Adrenal gland (tissue), 9 donors: ENCODE measurements at regions not wholly inside any gene's neighbourhood (a gene's known extent, or its start where the extent isn't known, plus 50 kb on each side); places are given as distances from the start of the nearest gene placed in this dataset.

Source experiments
- DNase-seq, 7 donors: peaks; one replicate each; pipeline ENCODE4 v3.0.0-alpha.2; 2019 to 2020
- H3K27ac ChIP-seq, 5 donors: fragments of 200-600 bp; sonication (generic) in 4 of 5; 1 replicate in 3 of 5; 2 replicates in 2 of 5; pipeline versions ENCODE4 v1.5.1 to v1.8.0; 2016 to 2020; ENCODE audit warnings: mild to moderate bottlenecking in 1 of 5
- H3K27me3 ChIP-seq: fragments of 200-600 bp; 2 replicates; pipeline ENCODE4 v1.8.0; 2021
- H3K36me3 ChIP-seq, 2 donors: fragments of 200-600 bp; replicated peaks in 1 of 2; 1 replicate in 1 of 2; 2 replicates in 1 of 2; pipeline versions ENCODE4 v1.5.1 to v1.8.0; 2018 to 2022
- H3K4me1 ChIP-seq, 2 donors: fragments of 200-600 bp; replicated peaks in 1 of 2; 1 replicate in 1 of 2; 2 replicates in 1 of 2; pipeline versions ENCODE4 v1.5.1 to v1.8.0; 2018 to 2021
- H3K4me3 ChIP-seq, 4 donors: fragments of 200-600 bp; sonication (generic) in 3 of 4; one replicate each; pipeline ENCODE4 v1.5.1; 2016 to 2018
- H3K9me3 ChIP-seq, 3 donors: fragments of 200-600 bp; sonication (generic) in 1 of 3; replicated peaks in 1 of 3; 1 replicate in 2 of 3; 2 replicates in 1 of 3; pipeline versions ENCODE4 v1.5.1 to v1.8.0; 2016 to 2021
- POLR2A ChIP-seq, 2 donors: fragments of 450-650 bp; IDR thresholded peaks; one replicate each; pipeline ENCODE4 v1.6.1; 2017; ENCODE audit warnings: antibody characterized with exemption in 2 of 2, mild to moderate bottlenecking in 2 of 2, moderate library complexity in 1 of 2
- WGBS, 4 donors: extraction: QIAGEN DNeasy Blood & Tissue Kit in 2 of 4; methylation state at CpG; one replicate each; pipeline versions ENCODE4 v1.1.5 to v1.1.7; 2013 to 2017; 5-methylcytosine and 5-hydroxymethylcytosine counted together
- intact Hi-C, 2 donors: fragments of 100-400 bp; cut with DNase I; formaldehyde crosslinking; loops; one replicate each; pipeline versions ENCODE4 v1.14.1 to v1.15.0; 2022 to 2023
- TF ChIP-seq, protein P1 (sequence below), 6 experiments: fragments of 450-650 bp in 4 of 6; fragments of 200-600 bp in 2 of 6; sonication (generic) in 1 of 6; IDR thresholded peaks; 1 replicate in 5 of 6; 2 replicates in 1 of 6; pipeline versions ENCODE4 v1.5.1 to v1.8.0; 2016 to 2021; ENCODE audit warnings: antibody characterized with exemption in 6 of 6, mild to moderate bottlenecking in 2 of 6, moderate library complexity in 1 of 6
- donor health status: healthy with polysubstance abuse.
- donor health status: Bipolar disorder and iron deficiency.
- donor health status: DM: yes; HTN: yes; CAD: no.
- donor health status: DM: no; HTN: no; CAD: no.
- donor health status: DM: no; HTN: no; CAD: no.

DNA sequence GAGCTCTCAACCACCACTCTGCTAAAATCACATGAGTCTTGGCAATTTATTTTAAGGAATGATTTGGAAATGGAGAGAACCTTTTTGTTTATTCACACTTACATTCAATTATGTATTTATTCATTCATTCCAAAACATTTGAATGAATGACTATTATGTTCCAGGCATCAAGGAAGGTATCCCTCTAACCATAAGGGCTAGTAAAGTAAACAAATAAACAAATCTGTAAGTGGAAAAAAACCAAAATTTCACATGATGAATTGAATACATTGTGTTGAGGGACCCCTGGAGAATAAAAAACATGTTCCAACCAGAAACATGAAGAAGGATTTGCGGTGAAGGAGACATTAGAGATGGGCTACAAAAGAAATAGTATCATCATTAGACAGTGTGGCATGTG lies 677.8 kb downstream of the TOX3 start:
- Histone ChIP-seq H3K9me3 (no peaks in the 10 kb centered on the region), H3K4me1 (no peaks in the 10 kb centered on the region), H3K27ac (no peak overlapping the region), H3K4me3 (no peak overlapping the region), H3K36me3 (no peaks in the 10 kb centered on the region), H3K27me3 (no peaks in the 10 kb centered on the region)
- intact Hi-C loops = no loop called here
- no peak for DNase-seq
- WGBS, 4 donors = 88 to 97% (median 93%) methylated on average over 1 of the region's 1 CpG
- TF ChIP-seq, protein P1, sequence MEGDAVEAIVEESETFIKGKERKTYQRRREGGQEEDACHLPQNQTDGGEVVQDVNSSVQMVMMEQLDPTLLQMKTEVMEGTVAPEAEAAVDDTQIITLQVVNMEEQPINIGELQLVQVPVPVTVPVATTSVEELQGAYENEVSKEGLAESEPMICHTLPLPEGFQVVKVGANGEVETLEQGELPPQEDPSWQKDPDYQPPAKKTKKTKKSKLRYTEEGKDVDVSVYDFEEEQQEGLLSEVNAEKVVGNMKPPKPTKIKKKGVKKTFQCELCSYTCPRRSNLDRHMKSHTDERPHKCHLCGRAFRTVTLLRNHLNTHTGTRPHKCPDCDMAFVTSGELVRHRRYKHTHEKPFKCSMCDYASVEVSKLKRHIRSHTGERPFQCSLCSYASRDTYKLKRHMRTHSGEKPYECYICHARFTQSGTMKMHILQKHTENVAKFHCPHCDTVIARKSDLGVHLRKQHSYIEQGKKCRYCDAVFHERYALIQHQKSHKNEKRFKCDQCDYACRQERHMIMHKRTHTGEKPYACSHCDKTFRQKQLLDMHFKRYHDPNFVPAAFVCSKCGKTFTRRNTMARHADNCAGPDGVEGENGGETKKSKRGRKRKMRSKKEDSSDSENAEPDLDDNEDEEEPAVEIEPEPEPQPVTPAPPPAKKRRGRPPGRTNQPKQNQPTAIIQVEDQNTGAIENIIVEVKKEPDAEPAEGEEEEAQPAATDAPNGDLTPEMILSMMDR (IDR thresholded peaks at IDR 0.05) = no peak
- no peak for TF ChIP-seq POLR2A (IDR thresholded peaks at IDR 0.05)

DNA sequence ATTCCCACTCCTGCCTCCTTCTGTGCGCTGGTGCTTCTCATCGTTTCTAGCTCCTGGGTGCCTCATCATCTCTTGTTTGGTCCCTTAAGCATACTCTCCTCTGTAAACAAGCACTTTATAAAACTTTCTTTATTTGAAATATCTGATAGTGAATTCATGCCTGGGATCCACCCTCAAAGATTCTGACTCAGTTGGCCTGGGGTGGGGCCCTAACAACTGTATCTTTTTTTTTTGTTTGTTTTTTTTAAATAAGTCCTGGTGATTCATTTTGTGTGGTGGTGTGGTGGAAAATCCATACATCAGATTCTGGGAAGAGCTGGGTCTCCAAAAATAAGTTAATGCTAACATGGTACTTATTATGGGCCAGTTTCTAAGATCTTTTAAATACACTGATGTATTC lies 678.3 kb downstream of the TOX3 start:
- TF ChIP-seq, protein P1 (IDR thresholded peaks at IDR 0.05) = no peak
- TF ChIP-seq POLR2A (IDR thresholded peaks at IDR 0.05) = no peak
- Histone ChIP-seq H3K4me1 (no peaks in the 10 kb centered on the region), H3K9me3 (no peaks in the 10 kb centered on the region), H3K4me3 (no peak overlapping the region), H3K27ac (no peak overlapping the region), H3K27me3 (no peaks in the 10 kb centered on the region), H3K36me3 (no peaks in the 10 kb centered on the region)
- WGBS, 4 donors = 72 to 85% (median 79%) methylated on average over 2 of the region's 2 CpGs
- intact Hi-C loops = no loop called here
- no peak for DNase-seq

DNA sequence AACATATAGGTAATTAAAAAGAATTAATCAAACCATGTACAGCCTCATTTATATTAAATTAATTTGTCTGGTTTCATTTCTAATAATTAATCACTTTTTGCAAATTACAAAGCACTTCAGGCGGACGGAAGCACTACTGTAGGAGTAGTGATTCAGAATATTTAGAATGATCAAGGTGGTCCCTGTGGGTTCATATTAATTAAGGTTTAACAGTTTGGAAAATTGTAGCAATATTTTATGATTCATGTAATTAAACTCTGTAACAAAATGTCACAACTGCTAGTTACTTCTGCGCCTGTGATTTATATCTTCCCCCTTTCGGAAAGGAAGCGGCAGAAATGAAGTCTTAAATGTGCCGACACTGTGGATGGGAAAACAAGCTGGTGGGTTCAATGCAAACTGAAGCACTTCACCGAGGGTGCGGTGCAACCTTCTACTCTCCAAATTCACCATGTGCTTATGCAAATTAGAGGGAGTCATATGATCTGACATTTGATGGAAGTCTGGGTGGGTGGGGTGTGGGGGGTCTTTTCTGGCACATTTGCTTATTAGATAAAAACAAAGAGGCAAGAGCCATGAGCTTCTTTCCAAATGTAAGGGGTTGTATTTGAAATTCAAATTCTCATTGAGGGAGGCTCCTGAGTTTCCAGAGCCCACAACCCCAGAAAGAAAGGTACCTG lies 679.4 kb downstream of the TOX3 start:
- Histone ChIP-seq H3K4me1 (no peaks in the 10 kb centered on the region), H3K36me3 (no peaks in the 10 kb centered on the region), H3K27me3 (no peaks in the 10 kb centered on the region), H3K9me3 (no peaks in the 10 kb centered on the region), H3K4me3 (no peak overlapping the region), H3K27ac (no peak overlapping the region)
- DNase-seq = no peak
- TF ChIP-seq POLR2A (IDR thresholded peaks at IDR 0.05) = no peak
- TF ChIP-seq, protein P1 (IDR thresholded peaks at IDR 0.05) = no peak
- 76 to 85% (median 80%) methylated on average over 8 of the region's 8 CpGs for WGBS, 4 donors
- intact Hi-C loops = no loop called here

DNA sequence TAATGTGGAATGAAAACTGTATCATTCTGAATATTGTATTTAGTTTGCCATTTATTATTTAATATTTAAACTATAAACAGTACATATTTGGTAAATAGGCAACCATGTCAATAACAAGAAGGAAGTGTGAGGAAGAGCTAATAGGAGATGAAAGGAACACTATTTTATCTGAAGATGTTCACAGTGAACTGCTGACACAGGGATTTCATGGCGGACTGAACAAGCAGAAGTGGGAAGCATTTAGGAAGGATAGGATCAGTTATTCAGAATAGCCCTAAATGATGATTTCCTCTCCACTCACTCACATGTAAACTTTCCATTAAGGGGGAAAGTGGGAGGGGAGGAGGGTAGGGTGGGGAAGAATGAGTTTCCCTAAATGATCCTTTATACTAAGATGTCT lies 682.4 kb downstream of the TOX3 start:
- Histone ChIP-seq H3K9me3 (no peaks in the 10 kb centered on the region), H3K36me3 (no peaks in the 10 kb centered on the region), H3K4me3 (no peak overlapping the region), H3K4me1 (no peaks in the 10 kb centered on the region), H3K27me3 (no peaks in the 10 kb centered on the region), H3K27ac (no peak overlapping the region)
- TF ChIP-seq, protein P1 (IDR thresholded peaks at IDR 0.05) = no peak
- TF ChIP-seq POLR2A (IDR thresholded peaks at IDR 0.05) = no peak
- intact Hi-C loops = no loop called here
- WGBS, 4 donors = 63 to 75% (median 73%) methylated on average over 1 of the region's 1 CpG
- DNase-seq = no peak
